ENCODE measurements at regions not wholly inside any gene's neighbourhood (a gene's known extent, or its start where the extent isn't known, plus 50 kb on each side); places are given as distances from the start of the nearest gene placed in this dataset.

DNA sequence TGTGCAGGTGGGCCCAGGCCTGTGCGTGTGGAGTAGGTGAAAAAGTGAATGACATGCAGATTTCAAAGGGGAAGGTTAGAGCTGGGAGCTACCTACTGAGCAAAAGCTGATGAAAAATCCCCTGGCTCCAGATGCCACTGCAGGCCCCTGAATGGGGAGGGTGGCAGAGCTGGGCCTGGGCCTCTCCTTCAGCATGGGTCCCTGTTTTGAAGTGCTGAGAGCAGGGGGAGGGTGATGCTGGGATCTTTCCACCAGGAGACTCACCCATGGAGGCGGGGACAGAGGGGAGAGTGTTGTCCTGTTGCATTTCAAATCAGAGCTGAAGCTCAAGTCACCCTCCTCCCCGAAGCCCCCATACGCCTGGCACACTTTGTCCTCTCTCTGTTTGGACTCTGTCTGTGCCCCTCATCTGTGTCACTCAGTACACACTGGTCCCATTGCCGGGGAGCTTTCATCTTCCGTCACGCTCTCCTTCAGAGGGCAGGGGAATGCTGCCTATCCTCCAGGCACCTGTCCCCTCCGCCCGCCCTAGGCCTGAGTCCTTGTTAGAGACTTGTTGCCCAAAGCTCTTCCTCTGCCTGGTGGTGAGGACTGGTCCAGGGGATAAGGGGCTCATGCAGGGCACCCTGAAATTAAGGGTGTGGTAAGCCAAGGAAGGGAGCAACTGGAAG, 206.6 kb downstream of the HAUS1 start:
- BruUV-seq (replicated peaks) = no TSS peak
- H3K36me3 Mint-ChIP-seq (ENCODE audit: insufficient read depth, unreplicated experiment) = no peaks in the 10 kb centered on the region
- no peaks in the 10 kb centered on the region for H3K4me1 ChIP-seq
- ChIA-PET POLR2A (no interaction called here), CTCF (no interaction called here)
- no peaks in the 10 kb centered on the region for H3K27me3 ChIP-seq (replicated peaks; ENCODE audit: control insufficient read depth, insufficient read depth, low read length)
- H3K27ac Mint-ChIP-seq (ENCODE audit: unreplicated experiment) = no peak overlapping the region
- no peaks in the 10 kb centered on the region for H3K4me1 Mint-ChIP-seq (ENCODE audit: low read depth, unreplicated experiment)
- intact Hi-C loops (cut with micrococcal nuclease; ENCODE audit: unreplicated experiment) = no loop called here
- peaks cover 4% of the 10 kb centered on the region for H3K27me3 Mint-ChIP-seq (ENCODE audit: insufficient read depth, unreplicated experiment)
- TF ChIP-seq, protein P1, sequence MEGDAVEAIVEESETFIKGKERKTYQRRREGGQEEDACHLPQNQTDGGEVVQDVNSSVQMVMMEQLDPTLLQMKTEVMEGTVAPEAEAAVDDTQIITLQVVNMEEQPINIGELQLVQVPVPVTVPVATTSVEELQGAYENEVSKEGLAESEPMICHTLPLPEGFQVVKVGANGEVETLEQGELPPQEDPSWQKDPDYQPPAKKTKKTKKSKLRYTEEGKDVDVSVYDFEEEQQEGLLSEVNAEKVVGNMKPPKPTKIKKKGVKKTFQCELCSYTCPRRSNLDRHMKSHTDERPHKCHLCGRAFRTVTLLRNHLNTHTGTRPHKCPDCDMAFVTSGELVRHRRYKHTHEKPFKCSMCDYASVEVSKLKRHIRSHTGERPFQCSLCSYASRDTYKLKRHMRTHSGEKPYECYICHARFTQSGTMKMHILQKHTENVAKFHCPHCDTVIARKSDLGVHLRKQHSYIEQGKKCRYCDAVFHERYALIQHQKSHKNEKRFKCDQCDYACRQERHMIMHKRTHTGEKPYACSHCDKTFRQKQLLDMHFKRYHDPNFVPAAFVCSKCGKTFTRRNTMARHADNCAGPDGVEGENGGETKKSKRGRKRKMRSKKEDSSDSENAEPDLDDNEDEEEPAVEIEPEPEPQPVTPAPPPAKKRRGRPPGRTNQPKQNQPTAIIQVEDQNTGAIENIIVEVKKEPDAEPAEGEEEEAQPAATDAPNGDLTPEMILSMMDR (IDR thresholded peaks at IDR 0.05; ENCODE audit: insufficient read depth in 1 of 2, low read depth in 1 of 2, low read length in 1 of 2, severe bottlenecking in 1 of 2, unreplicated experiment in 1 of 2) = no peak
- no peaks in the 10 kb centered on the region for H3K9me3 Mint-ChIP-seq (ENCODE audit: unreplicated experiment)
- H3K36me3 ChIP-seq (ENCODE audit: control insufficient read depth, insufficient read depth, low read length) = no peaks in the 10 kb centered on the region
- no peak overlapping the region for H3K4me3 ChIP-seq (ENCODE audit: low read depth, low read length)
- H3K4me3 Mint-ChIP-seq (ENCODE audit: unreplicated experiment) = no peak overlapping the region
- DNase-seq = no peak
- H3K9me3 ChIP-seq = no peaks in the 10 kb centered on the region

DNA sequence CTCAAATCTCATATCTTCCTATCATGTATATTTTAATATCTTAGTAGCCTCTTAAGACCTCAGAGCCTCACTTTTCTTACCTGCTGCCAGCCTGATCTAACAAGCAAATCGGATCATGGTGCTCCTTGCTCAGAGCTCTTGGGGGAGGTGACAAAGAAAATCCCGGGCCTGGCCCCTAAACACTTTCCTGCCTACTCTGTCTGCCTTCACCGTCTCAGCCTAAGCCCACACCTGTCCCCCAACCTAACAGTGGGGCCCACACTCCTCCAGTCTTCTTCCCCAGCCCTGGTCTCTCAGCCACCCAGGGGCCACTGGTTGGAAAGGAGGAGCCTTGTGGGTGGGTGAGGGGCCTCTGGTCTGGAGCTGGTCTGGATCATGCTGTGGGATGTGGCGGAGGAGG, 207.3 kb downstream of the HAUS1 start:
- no peak overlapping the region for H3K4me3 ChIP-seq (ENCODE audit: low read depth, low read length)
- ChIA-PET CTCF (no interaction called here), POLR2A (no interaction called here)
- TF ChIP-seq, protein P1 (IDR thresholded peaks at IDR 0.05; ENCODE audit: insufficient read depth in 1 of 2, low read depth in 1 of 2, low read length in 1 of 2, severe bottlenecking in 1 of 2, unreplicated experiment in 1 of 2) = no peak
- intact Hi-C loops (cut with micrococcal nuclease; ENCODE audit: unreplicated experiment) = no loop called here
- H3K9me3 ChIP-seq = no peaks in the 10 kb centered on the region
- Mint-ChIP-seq H3K36me3 (ENCODE audit: insufficient read depth, unreplicated experiment) (no peaks in the 10 kb centered on the region), H3K4me3 (ENCODE audit: unreplicated experiment) (no peak overlapping the region), H3K27ac (ENCODE audit: unreplicated experiment) (no peak overlapping the region), H3K9me3 (ENCODE audit: unreplicated experiment) (no peaks in the 10 kb centered on the region), H3K27me3 (ENCODE audit: insufficient read depth, unreplicated experiment) (peaks cover 2% of the 10 kb centered on the region), H3K4me1 (ENCODE audit: low read depth, unreplicated experiment) (no peaks in the 10 kb centered on the region)
- DNase-seq = no peak
- BruUV-seq (replicated peaks) = no TSS peak
- no peaks in the 10 kb centered on the region for H3K4me1 ChIP-seq
- no peaks in the 10 kb centered on the region for H3K36me3 ChIP-seq (ENCODE audit: control insufficient read depth, insufficient read depth, low read length)
- H3K27me3 ChIP-seq (replicated peaks; ENCODE audit: control insufficient read depth, insufficient read depth, low read length) = no peaks in the 10 kb centered on the region

DNA sequence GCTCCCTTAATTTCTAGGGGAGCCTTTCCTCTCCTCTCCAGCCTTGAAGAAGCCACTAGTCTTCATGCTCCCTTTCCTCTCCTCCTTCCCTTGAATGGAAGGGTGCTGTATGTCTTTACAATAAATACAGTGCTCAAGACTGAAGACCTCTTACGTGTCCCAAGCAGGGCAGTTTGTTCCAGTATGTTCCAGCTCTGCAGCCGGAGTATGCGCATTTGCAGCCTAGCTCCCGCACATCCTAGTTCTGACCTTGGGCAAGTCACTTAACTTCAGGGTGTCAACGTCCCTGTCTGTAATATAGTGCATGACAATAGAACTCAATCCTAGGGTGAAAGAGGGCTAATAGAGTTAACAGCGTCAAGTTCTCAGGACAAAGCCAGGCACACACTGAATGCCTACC, 208.0 kb downstream of the HAUS1 start:
- no peak overlapping the region for H3K27ac Mint-ChIP-seq (ENCODE audit: unreplicated experiment)
- H3K27me3 Mint-ChIP-seq (ENCODE audit: insufficient read depth, unreplicated experiment) = peaks cover 2% of the 10 kb centered on the region
- TF ChIP-seq, protein P1 (IDR thresholded peaks at IDR 0.05; ENCODE audit: insufficient read depth in 1 of 2, low read depth in 1 of 2, low read length in 1 of 2, severe bottlenecking in 1 of 2, unreplicated experiment in 1 of 2) = no peak
- Histone ChIP-seq H3K36me3 (ENCODE audit: control insufficient read depth, insufficient read depth, low read length) (no peaks in the 10 kb centered on the region), H3K4me1 (no peaks in the 10 kb centered on the region), H3K27me3 (replicated peaks; ENCODE audit: control insufficient read depth, insufficient read depth, low read length) (no peaks in the 10 kb centered on the region), H3K9me3 (no peaks in the 10 kb centered on the region), H3K4me3 (ENCODE audit: low read depth, low read length) (no peak overlapping the region)
- no peaks in the 10 kb centered on the region for H3K9me3 Mint-ChIP-seq (ENCODE audit: unreplicated experiment)
- H3K4me1 Mint-ChIP-seq (ENCODE audit: low read depth, unreplicated experiment) = no peaks in the 10 kb centered on the region
- ChIA-PET CTCF (no interaction called here), POLR2A (no interaction called here)
- H3K4me3 Mint-ChIP-seq (ENCODE audit: unreplicated experiment) = no peak overlapping the region
- DNase-seq = no peak
- no peaks in the 10 kb centered on the region for H3K36me3 Mint-ChIP-seq (ENCODE audit: insufficient read depth, unreplicated experiment)
- intact Hi-C loops (cut with micrococcal nuclease; ENCODE audit: unreplicated experiment) = no loop called here
- BruUV-seq (replicated peaks) = no TSS peak

All from Caco-2 (cell line).